PC-3 (cell line): ENCODE measurements at regions not wholly inside any gene's neighbourhood (a gene's known extent, or its start where the extent isn't known, plus 50 kb on each side); places are given as distances from the start of the nearest gene placed in this dataset.

ENCODE experiments used
- ATAC-seq: fragments of 200-7000 bp; cut with Tn5 transposase; 2 replicates; pipeline ENCODE4 v1.9.1; 2020; ENCODE audit warnings: mild to moderate bottlenecking, moderate library complexity
- BruUV-seq: library from RNA; stranded (reverse); fragments of 400-500 nt; replicated peaks from 2 replicates; lab custom pipeline; 2021; lab: Mats Ljungman, UMichigan
- CTCF ChIA-PET: fragments of 300-600 bp; sonication (Branson Sonifier 250); formaldehyde crosslinking; loops from one replicate; lab custom pipeline; 2022; ENCODE audit warnings: antibody characterized with exemption; lab: Charles Lee
- POLR2A ChIA-PET: fragments of 300-600 bp; sonication (Branson Sonifier 250); formaldehyde crosslinking; loops from one replicate; lab custom pipeline; 2022; ENCODE audit warnings: antibody characterized with exemption; ENCODE audit not compliant: unreplicated experiment; lab: Charles Lee
- DNase-seq: peaks from one replicate; pipeline ENCODE4 v3.0.0-alpha.2; 2015
- H2AFZ ChIP-seq: fragments of 300-600 bp; sonication (generic); 2 replicates; pipeline ENCODE4 v1.6.0; 2016; ENCODE audit warnings: antibody characterized with exemption, low read length
- H3F3A ChIP-seq: fragments of 300-600 bp; sonication (generic); one replicate; pipeline ENCODE4 v1.6.0; 2017; ENCODE audit warnings: antibody characterized with exemption, low read length, control low read depth, mild to moderate bottlenecking; ENCODE audit not compliant: unreplicated experiment
- H3K27ac ChIP-seq: fragments of 300-600 bp; sonication (generic); 2 replicates; pipeline ENCODE4 v1.5.1; 2016; ENCODE audit warnings: mild to moderate bottlenecking, low read length
- H3K27me3 ChIP-seq: fragments of 300-600 bp; sonication (generic); 2 replicates; pipeline ENCODE4 v1.6.1; 2016; ENCODE audit warnings: low read length, mixed read lengths
- H3K36me3 ChIP-seq: fragments of 300-600 bp; sonication (generic); 2 replicates; pipeline ENCODE4 v1.6.1; 2016; ENCODE audit warnings: low read depth, mixed run types, low read length, mixed read lengths
- H3K4me1 ChIP-seq: fragments of 300-600 bp; sonication (generic); 2 replicates; pipeline ENCODE4 v1.5.1; 2016; ENCODE audit warnings: low read length; ENCODE audit not compliant: insufficient read depth
- H3K4me2 ChIP-seq: fragments of 300-600 bp; sonication (generic); 2 replicates; pipeline ENCODE4 v1.6.0; 2016; ENCODE audit warnings: low read length
- H3K4me3 ChIP-seq: fragments of 300-600 bp; sonication (generic); 2 replicates; pipeline ENCODE4 v1.5.1; 2016; ENCODE audit warnings: mild to moderate bottlenecking, low read length, mixed read lengths
- H3K79me2 ChIP-seq: fragments of 300-600 bp; sonication (generic); 2 replicates; pipeline ENCODE4 v1.6.1; 2017; ENCODE audit warnings: low read length, mixed read lengths
- H3K9ac ChIP-seq: fragments of 300-600 bp; sonication (generic); 2 replicates; pipeline ENCODE4 v1.6.0; 2016; ENCODE audit warnings: mild to moderate bottlenecking, low read length
- H3K9me2 ChIP-seq: fragments of 300-600 bp; sonication (generic); replicated peaks from 2 replicates; pipeline ENCODE4 v1.6.1; 2016; ENCODE audit warnings: mixed run types, low read length, mixed read lengths
- H3K9me3 ChIP-seq: fragments of 300-600 bp; sonication (generic); 2 replicates; pipeline ENCODE4 v1.6.1; 2016; ENCODE audit warnings: low read length, mixed read lengths
- H4K20me1 ChIP-seq: fragments of 300-600 bp; sonication (generic); 2 replicates; pipeline ENCODE4 v1.6.1; 2016; ENCODE audit warnings: low read length, mixed read lengths
- CTCF ChIP-seq: fragments of 300-600 bp; sonication (generic); conservative IDR thresholded peaks from 2 replicates; pipeline ENCODE4 v1.5.1; 2017; ENCODE audit warnings: antibody characterized with exemption, low read depth, mild to moderate bottlenecking, low read length
- EZH2 ChIP-seq: fragments of 300-600 bp; sonication (generic); IDR thresholded peaks from one replicate; pipeline ENCODE4 v1.6.1; 2017; ENCODE audit warnings: antibody characterized with exemption, mild to moderate bottlenecking, low read length; ENCODE audit not compliant: unreplicated experiment
- EZH2phosphoT487 ChIP-seq: fragments of 300-600 bp; sonication (generic); IDR thresholded peaks from 2 replicates; pipeline ENCODE4 v1.6.1; 2018; ENCODE audit warnings: mild to moderate bottlenecking, antibody characterized with exemption, low read length, borderline replicate concordance
- intact Hi-C: fragments of 100-400 bp; cut with micrococcal nuclease; formaldehyde crosslinking; loops from 2 replicates; pipeline ENCODE4 v1.9.0; 2023

GRCh38 chr1:234533975-234534876 lies 55.2 kb upstream of the TARBP1 start:
- H3K27ac ChIP-seq: peak overlapping the region; percentile 53; the same call in 1 of the 2 replicates
- CTCF ChIA-PET: no interaction called here
- no peak overlapping the region for H3K4me2 ChIP-seq
- H3K36me3 ChIP-seq: no peaks in the 10 kb centered on the region
- POLR2A ChIA-PET: no interaction called here
- no peaks in the 10 kb centered on the region for H4K20me1 ChIP-seq
- BruUV-seq: no TSS peak
- no peak overlapping the region for H3K4me3 ChIP-seq
- H3K4me1 ChIP-seq: peaks cover 27% of the 10 kb centered on the region
- no peak overlapping the region for H3K9ac ChIP-seq
- ATAC-seq (no peak), DNase-seq (no peak)
- no peaks in the 10 kb centered on the region for H3K9me3 ChIP-seq
- intact Hi-C loops: no loop called here
- no peaks in the 10 kb centered on the region for H3K27me3 ChIP-seq
- no peaks in the 10 kb centered on the region for H3K79me2 ChIP-seq
- no peaks in the 10 kb centered on the region for H3K9me2 ChIP-seq
- H3F3A ChIP-seq: no peaks in the 10 kb centered on the region
- H2AFZ ChIP-seq: no peak overlapping the region
- TF ChIP-seq CTCF (no peak), EZH2 (no peak), EZH2phosphoT487 (no peak)

GRCh38 chr1:234533034-234533891 lies 54.3 kb upstream of the TARBP1 start:
- peak overlapping the region; percentile 53 for H3K27ac ChIP-seq
- H3K36me3 ChIP-seq: no peaks in the 10 kb centered on the region
- H3K27me3 ChIP-seq: no peaks in the 10 kb centered on the region
- ATAC-seq (peak; percentile 61), DNase-seq (peak; percentile 63)
- H3K9ac ChIP-seq: no peak overlapping the region
- intact Hi-C loops: no loop called here
- H4K20me1 ChIP-seq: no peaks in the 10 kb centered on the region
- H3K79me2 ChIP-seq: no peaks in the 10 kb centered on the region
- no peak overlapping the region for H3K4me3 ChIP-seq
- peaks cover 27% of the 10 kb centered on the region for H3K4me1 ChIP-seq
- no TSS peak for BruUV-seq
- CTCF ChIA-PET: no interaction called here
- TF ChIP-seq EZH2: no peak
- TF ChIP-seq EZH2phosphoT487: no peak
- TF ChIP-seq CTCF: no peak
- POLR2A ChIA-PET: no interaction called here
- no peaks in the 10 kb centered on the region for H3K9me2 ChIP-seq
- peak overlapping the region; percentile 22; the same call in 1 of the 2 replicates for H3K4me2 ChIP-seq
- H2AFZ ChIP-seq: no peak overlapping the region
- H3K9me3 ChIP-seq: no peaks in the 10 kb centered on the region
- H3F3A ChIP-seq: no peaks in the 10 kb centered on the region
